ENCODE measurements at regions not wholly inside any gene's neighbourhood (a gene's known extent, or its start where the extent isn't known, plus 50 kb on each side); places are given as distances from the start of the nearest gene placed in this dataset.

GRCh38 chr17:34837876-34838478 is 123.3 kb downstream of the CCT6B start:
- TF ChIP-seq, protein P1, sequence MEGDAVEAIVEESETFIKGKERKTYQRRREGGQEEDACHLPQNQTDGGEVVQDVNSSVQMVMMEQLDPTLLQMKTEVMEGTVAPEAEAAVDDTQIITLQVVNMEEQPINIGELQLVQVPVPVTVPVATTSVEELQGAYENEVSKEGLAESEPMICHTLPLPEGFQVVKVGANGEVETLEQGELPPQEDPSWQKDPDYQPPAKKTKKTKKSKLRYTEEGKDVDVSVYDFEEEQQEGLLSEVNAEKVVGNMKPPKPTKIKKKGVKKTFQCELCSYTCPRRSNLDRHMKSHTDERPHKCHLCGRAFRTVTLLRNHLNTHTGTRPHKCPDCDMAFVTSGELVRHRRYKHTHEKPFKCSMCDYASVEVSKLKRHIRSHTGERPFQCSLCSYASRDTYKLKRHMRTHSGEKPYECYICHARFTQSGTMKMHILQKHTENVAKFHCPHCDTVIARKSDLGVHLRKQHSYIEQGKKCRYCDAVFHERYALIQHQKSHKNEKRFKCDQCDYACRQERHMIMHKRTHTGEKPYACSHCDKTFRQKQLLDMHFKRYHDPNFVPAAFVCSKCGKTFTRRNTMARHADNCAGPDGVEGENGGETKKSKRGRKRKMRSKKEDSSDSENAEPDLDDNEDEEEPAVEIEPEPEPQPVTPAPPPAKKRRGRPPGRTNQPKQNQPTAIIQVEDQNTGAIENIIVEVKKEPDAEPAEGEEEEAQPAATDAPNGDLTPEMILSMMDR (IDR thresholded peaks at IDR 0.05): no peak
- no peak for TF ChIP-seq POLR2A (IDR thresholded peaks at IDR 0.05)

Data from tibial nerve (tissue), 3 donors.